IMR-90 (cell line): ENCODE measurements at regions not wholly inside any gene's neighbourhood (a gene's known extent, or its start where the extent isn't known, plus 50 kb on each side); places are given as distances from the start of the nearest gene placed in this dataset.

ENCODE experiments used
- ATAC-seq: fragments of 200-7000 bp; cut with Tn5 transposase; 2 replicates; pipeline ENCODE4 v1.9.1; 2020; ENCODE audit warnings: low read depth, mild to moderate bottlenecking, moderate library complexity
- BruUV-seq: library from RNA; stranded (reverse); fragments of 400-500 nt; replicated peaks from 2 replicates; lab custom pipeline; 2021; lab: Mats Ljungman, UMichigan
- CTCF ChIA-PET: fragments of 300-600 bp; formaldehyde crosslinking; extraction: SDS; loops from one replicate; lab custom pipeline; 2021; ENCODE audit warnings: antibody characterized with exemption; lab: Yijun Ruan, JAX
- POLR2A ChIA-PET: fragments of 300-600 bp; sonication (Branson Sonifier 250); formaldehyde crosslinking; loops from one replicate; lab custom pipeline; 2022; ENCODE audit warnings: antibody characterized with exemption; ENCODE audit not compliant: unreplicated experiment; lab: Charles Lee
- DNase-seq: peaks from one replicate; pipeline ENCODE4 v3.0.0; 2013
- H2AFZ ChIP-seq: replicated peaks from 2 replicates; pipeline ENCODE3; 2013; ENCODE audit warnings: low read length, mild to moderate bottlenecking; ENCODE audit not compliant: poor library complexity
- H2AK5ac ChIP-seq: 2 replicates; pipeline ENCODE4 v1.6.1; 2013; ENCODE audit warnings: low read depth, low read length, inconsistent platforms
- H2AK9ac ChIP-seq: replicated peaks from 2 replicates; pipeline ENCODE3; 2013; ENCODE audit warnings: mild to moderate bottlenecking, low read depth, low read length, moderate library complexity; ENCODE audit not compliant: poor library complexity
- H2BK120ac ChIP-seq: 2 replicates; pipeline ENCODE4 v1.6.1; 2013; ENCODE audit warnings: low read depth, low read length, inconsistent platforms
- H2BK15ac ChIP-seq: 3 replicates; pipeline ENCODE4 v1.6.1; 2013; ENCODE audit warnings: low read depth, low read length, inconsistent platforms
- H2BK20ac ChIP-seq: 2 replicates; pipeline ENCODE4 v1.6.1; 2013; ENCODE audit warnings: low read depth, mild to moderate bottlenecking, inconsistent platforms, low read length, moderate library complexity
- H2BK5ac ChIP-seq: 2 replicates; pipeline ENCODE4 v1.6.1; 2013; ENCODE audit warnings: mild to moderate bottlenecking, low read depth, low read length, inconsistent platforms; ENCODE audit not compliant: poor library complexity, severe bottlenecking
- H3K14ac ChIP-seq: replicated peaks from 2 replicates; pipeline ENCODE4 v1.6.1; 2013; ENCODE audit warnings: low read depth, low read length, inconsistent platforms
- H3K18ac ChIP-seq: 2 replicates; pipeline ENCODE4 v1.6.1; 2013; ENCODE audit warnings: low read depth, low read length, control low read depth
- H3K23ac ChIP-seq: 2 replicates; pipeline ENCODE4 v1.6.1; 2013; ENCODE audit warnings: low read depth, low read length, inconsistent platforms
- H3K27ac ChIP-seq: 2 replicates; pipeline ENCODE4 v1.5.1; 2013; ENCODE audit warnings: mild to moderate bottlenecking, control low read depth, low read length; ENCODE audit not compliant: insufficient read depth
- H3K27me3 ChIP-seq: 2 replicates; pipeline ENCODE4 v1.6.1; 2013; ENCODE audit warnings: low read length; ENCODE audit not compliant: control insufficient read depth, insufficient read depth
- H3K36me3 ChIP-seq: 2 replicates; pipeline ENCODE4 v1.6.1; 2013; ENCODE audit warnings: low read length, mixed read lengths; ENCODE audit not compliant: control insufficient read depth, insufficient read depth
- H3K4ac ChIP-seq: 2 replicates; pipeline ENCODE4 v1.6.1; 2013; ENCODE audit warnings: low read depth, low read length, inconsistent platforms
- H3K4me1 ChIP-seq: 2 replicates; pipeline ENCODE4 v1.6.1; 2013; ENCODE audit warnings: low read length, mixed read lengths; ENCODE audit not compliant: control insufficient read depth, insufficient read depth
- H3K4me2 ChIP-seq: 2 replicates; pipeline ENCODE4 v1.6.1; 2013; ENCODE audit warnings: low read depth, mild to moderate bottlenecking, control low read depth, low read length, moderate library complexity
- H3K4me3 ChIP-seq: 2 replicates; pipeline ENCODE4 v1.5.1; 2013; ENCODE audit warnings: low read depth, mild to moderate bottlenecking, control low read depth, low read length, moderate library complexity; ENCODE audit not compliant: insufficient read depth
- H3K56ac ChIP-seq: 2 replicates; pipeline ENCODE4 v1.6.1; 2013; ENCODE audit warnings: low read length, inconsistent platforms; ENCODE audit not compliant: insufficient read depth; ENCODE audit errors: extremely low read depth
- H3K79me1 ChIP-seq, 2 experiments: 2 replicates each; pipeline ENCODE4 v1.6.1; 2013; ENCODE audit warnings: low read length in 2 of 2, inconsistent platforms in 1 of 2, low read depth in 1 of 2
- H3K9ac ChIP-seq: 2 replicates; pipeline ENCODE4 v1.6.1; 2013; ENCODE audit warnings: low read depth, low read length, control low read depth
- H3K9me1 ChIP-seq: 2 replicates; pipeline ENCODE4 v1.6.1; 2013; ENCODE audit warnings: low read length, inconsistent platforms; ENCODE audit not compliant: insufficient read depth
- H3K9me3 ChIP-seq: 2 replicates; pipeline ENCODE4 v1.6.1; 2013; ENCODE audit warnings: low read length; ENCODE audit not compliant: control insufficient read depth, insufficient read depth
- H4K20me1 ChIP-seq: 2 replicates; pipeline ENCODE4 v1.6.1; 2013; ENCODE audit warnings: low read length, inconsistent platforms; ENCODE audit not compliant: insufficient read depth
- H4K5ac ChIP-seq: 2 replicates; pipeline ENCODE4 v1.6.1; 2013; ENCODE audit warnings: mild to moderate bottlenecking, low read depth, low read length, control low read depth
- H4K8ac ChIP-seq, 2 experiments: 2 replicates each; pipeline ENCODE4 v1.6.1; 2013; ENCODE audit warnings: low read depth in 2 of 2, low read length in 2 of 2, control low read depth in 1 of 2, inconsistent platforms in 1 of 2
- H4K91ac ChIP-seq: 2 replicates; pipeline ENCODE4 v1.6.1; 2013; ENCODE audit warnings: low read depth, low read length, inconsistent platforms; ENCODE audit not compliant: insufficient read depth
- CEBPB ChIP-seq: IDR thresholded peaks from 2 replicates; pipeline ENCODE4 v1.6.1; 2012; ENCODE audit warnings: low read depth, low read length, improper control_type of control experiment
- CHD1 ChIP-seq: IDR thresholded peaks from 2 replicates; pipeline ENCODE4 v1.6.1; 2012; ENCODE audit warnings: low read depth, low read length, improper control_type of control experiment
- CTCF ChIP-seq: conservative IDR thresholded peaks from 2 replicates; pipeline ENCODE4 v1.5.1; 2012; ENCODE audit warnings: mild to moderate bottlenecking, low read depth, low read length, improper control_type of control experiment
- MAFK ChIP-seq: IDR thresholded peaks from 2 replicates; pipeline ENCODE4 v1.6.1; 2012; ENCODE audit warnings: low read depth, low read length, improper control_type of control experiment
- MAZ ChIP-seq: IDR thresholded peaks from 2 replicates; pipeline ENCODE4 v1.6.1; 2012; ENCODE audit warnings: low read depth, mild to moderate bottlenecking, low read length, improper control_type of control experiment, moderate library complexity, borderline replicate concordance
- RCOR1 ChIP-seq: IDR thresholded peaks from 2 replicates; pipeline ENCODE4 v1.6.1; 2012; ENCODE audit warnings: mild to moderate bottlenecking, low read length, improper control_type of control experiment; ENCODE audit not compliant: insufficient replicate concordance
- RFX5 ChIP-seq: IDR thresholded peaks from 2 replicates; pipeline ENCODE4 v1.8.0; 2012; ENCODE audit warnings: low read depth, mild to moderate bottlenecking, low read length, moderate library complexity
- USF2 ChIP-seq: fragments of 150-350 bp; IDR thresholded peaks from 2 replicates; pipeline ENCODE4 v1.6.1; 2017; ENCODE audit warnings: mild to moderate bottlenecking, antibody characterized with exemption, low read length, low read depth
- WGBS, 2 experiments: methylation state at CpG; one replicate each; pipeline versions ENCODE4 v1.1.5 to v1.1.7; 2013; ENCODE audit warnings: missing lambda C conversion rate in 2 of 2; ENCODE audit not compliant: insufficient read length in 1 of 2; ENCODE audit errors: extremely low coverage in 2 of 2; 5-methylcytosine and 5-hydroxymethylcytosine counted together
- dilution Hi-C: fragments of 300-500 bp; cut with HindIII; formaldehyde crosslinking; loops from one replicate; pipeline ENCODE4 v1.14.3; 2018; ENCODE audit warnings: low sequenced_read_pairs; ENCODE audit not compliant: unreplicated experiment
- in situ Hi-C: fragments of 300-500 bp; cut with MboI; formaldehyde crosslinking; loops from 3 replicates; pipeline ENCODE4 v1.14.3; 2019; ENCODE audit warnings: low sequenced_read_pairs, inconsistent platforms, mixed read lengths
- intact Hi-C: fragments of 100-400 bp; cut with micrococcal nuclease; formaldehyde crosslinking; loops from 2 replicates; pipeline ENCODE4 v1.10.0; 2022

- BruUV-seq = no TSS peak
- no peak overlapping the region for H2AK9ac ChIP-seq
- no peak overlapping the region for H3K9ac ChIP-seq
- H3K9me1 ChIP-seq = no peaks in the 10 kb centered on the region
- in situ Hi-C loops (no loop called here), intact Hi-C loops (no loop called here), dilution Hi-C loops (no loop called here)
- ATAC-seq (no peak), DNase-seq (no peak)
- no peak overlapping the region for H2AK5ac ChIP-seq
- no peak overlapping the region for H2AFZ ChIP-seq
- H3K14ac ChIP-seq = no peak overlapping the region
- H3K27me3 ChIP-seq = no peaks in the 10 kb centered on the region
- no peak overlapping the region for H2BK15ac ChIP-seq
- no peak overlapping the region for H4K5ac ChIP-seq
- no peaks in the 10 kb centered on the region for H3K36me3 ChIP-seq
- H3K23ac ChIP-seq = no peak overlapping the region
- H2BK5ac ChIP-seq = no peak overlapping the region
- no peaks in the 10 kb centered on the region for H3K79me1 ChIP-seq
- H3K4ac ChIP-seq = no peak overlapping the region
- H3K4me1 ChIP-seq = no peaks in the 10 kb centered on the region
- ChIA-PET POLR2A (no interaction called here), CTCF (no interaction called here)
- no peak for TF ChIP-seq CTCF
- no peak for TF ChIP-seq CEBPB
- TF ChIP-seq MAZ = no peak
- TF ChIP-seq USF2 = no peak
- no peak for TF ChIP-seq MAFK
- TF ChIP-seq RFX5 = no peak
- TF ChIP-seq CHD1 = no peak
- TF ChIP-seq RCOR1 = no peak
- H3K9me3 ChIP-seq = no peaks in the 10 kb centered on the region
- H3K4me3 ChIP-seq = no peak overlapping the region
- no peak overlapping the region for H2BK120ac ChIP-seq
- H3K4me2 ChIP-seq = no peak overlapping the region
- no peak overlapping the region for H4K8ac ChIP-seq
- no peak overlapping the region for H3K27ac ChIP-seq
- H3K18ac ChIP-seq = no peak overlapping the region
- H2BK20ac ChIP-seq = no peak overlapping the region
- no peak overlapping the region for H3K56ac ChIP-seq
- WGBS, 2 experiments = no CpG with 5 or more reads among the region's 3 CpGs
- H4K91ac ChIP-seq = no peak overlapping the region
- no peaks in the 10 kb centered on the region for H4K20me1 ChIP-seq
Observed at GRCh38 chr1:60402216-60402615, 328.6 kb upstream of the C1orf87 start.
